ENCODE measurements at regions not wholly inside any gene's neighbourhood (a gene's known extent, or its start where the extent isn't known, plus 50 kb on each side); places are given as distances from the start of the nearest gene placed in this dataset.
A peak's percentile ranks its signal among the peaks of the same experiment; 100 is the strongest.

GRCh38 chr2:14134771-14135170 lies 497.7 kb upstream of the LRATD1 start:
- no peak for ATAC-seq
- Histone ChIP-seq H3K4me1 (no peaks in the 10 kb centered on the region), H3K27ac (no peak overlapping the region), H3K9me3 (no peaks in the 10 kb centered on the region), H3K4me3 (no peak overlapping the region), H3K36me3 (no peaks in the 10 kb centered on the region), H3K27me3 (peaks cover 0 to 3% (median 0%) of the 10 kb centered on the region in 9 donors)
- intact Hi-C loops (cut with DNase I), result no loop called here
- TF ChIP-seq, protein P1, sequence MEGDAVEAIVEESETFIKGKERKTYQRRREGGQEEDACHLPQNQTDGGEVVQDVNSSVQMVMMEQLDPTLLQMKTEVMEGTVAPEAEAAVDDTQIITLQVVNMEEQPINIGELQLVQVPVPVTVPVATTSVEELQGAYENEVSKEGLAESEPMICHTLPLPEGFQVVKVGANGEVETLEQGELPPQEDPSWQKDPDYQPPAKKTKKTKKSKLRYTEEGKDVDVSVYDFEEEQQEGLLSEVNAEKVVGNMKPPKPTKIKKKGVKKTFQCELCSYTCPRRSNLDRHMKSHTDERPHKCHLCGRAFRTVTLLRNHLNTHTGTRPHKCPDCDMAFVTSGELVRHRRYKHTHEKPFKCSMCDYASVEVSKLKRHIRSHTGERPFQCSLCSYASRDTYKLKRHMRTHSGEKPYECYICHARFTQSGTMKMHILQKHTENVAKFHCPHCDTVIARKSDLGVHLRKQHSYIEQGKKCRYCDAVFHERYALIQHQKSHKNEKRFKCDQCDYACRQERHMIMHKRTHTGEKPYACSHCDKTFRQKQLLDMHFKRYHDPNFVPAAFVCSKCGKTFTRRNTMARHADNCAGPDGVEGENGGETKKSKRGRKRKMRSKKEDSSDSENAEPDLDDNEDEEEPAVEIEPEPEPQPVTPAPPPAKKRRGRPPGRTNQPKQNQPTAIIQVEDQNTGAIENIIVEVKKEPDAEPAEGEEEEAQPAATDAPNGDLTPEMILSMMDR (IDR thresholded peaks at IDR 0.05), result no peak
- TF ChIP-seq POLR2A (IDR thresholded peaks at IDR 0.05), result no peak
- DNase-seq, result no peak
- WGBS, 4 donors, result 75 to 81% (median 79%) methylated on average over 3 of the region's 3 CpGs

DNA sequence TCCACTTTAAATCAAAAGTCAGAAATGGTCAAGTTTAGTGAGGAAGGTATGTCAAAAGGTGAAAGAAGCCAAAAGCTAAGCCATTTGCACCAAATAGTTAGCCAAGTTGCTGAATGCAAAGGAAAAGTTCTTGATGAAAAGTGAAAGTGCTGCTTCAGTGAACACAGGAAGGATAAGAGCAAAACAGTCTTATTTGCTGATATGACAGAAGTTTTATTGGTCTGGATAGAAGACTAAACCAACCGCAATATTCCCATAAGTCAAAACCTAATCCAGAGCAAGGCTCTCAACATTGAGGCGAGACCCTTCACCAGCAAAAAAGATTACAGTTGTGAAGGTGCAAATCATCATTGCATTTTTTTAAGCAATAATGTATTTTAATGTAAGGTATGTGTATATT lies 496.5 kb upstream of the LRATD1 start:
- H3K9me3 ChIP-seq, result no peaks in the 10 kb centered on the region
- TF ChIP-seq, protein P1 (IDR thresholded peaks at IDR 0.05), result no peak
- no peak for TF ChIP-seq POLR2A (IDR thresholded peaks at IDR 0.05)
- no peak overlapping the region for H3K27ac ChIP-seq
- H3K36me3 ChIP-seq, result no peaks in the 10 kb centered on the region
- ATAC-seq (no peak), DNase-seq (no peak)
- intact Hi-C loops (cut with DNase I), result no loop called here
- no peak overlapping the region for H3K4me3 ChIP-seq
- WGBS, 4 donors, result 85 to 86% (median 85%) methylated on average over 2 of the region's 2 CpGs
- peaks cover 0 to 3% (median 0%) of the 10 kb centered on the region in 9 donors for H3K27me3 ChIP-seq
- no peaks in the 10 kb centered on the region for H3K4me1 ChIP-seq

GRCh38 chr2:14137643-14138042 lies 494.9 kb upstream of the LRATD1 start:
- WGBS, 4 donors, result 28 to 53% (median 42%) methylated on average over 2 of the region's 2 CpGs
- TF ChIP-seq, protein P1 (IDR thresholded peaks at IDR 0.05), result peak in 1 of 12 donors; percentile 33
- no peak for TF ChIP-seq POLR2A (IDR thresholded peaks at IDR 0.05)
- H3K4me3 ChIP-seq, result no peak overlapping the region
- no peak for ATAC-seq
- no peak for DNase-seq
- no peaks in the 10 kb centered on the region for H3K4me1 ChIP-seq
- no peak overlapping the region for H3K27ac ChIP-seq
- H3K9me3 ChIP-seq, result no peaks in the 10 kb centered on the region
- intact Hi-C loops (cut with DNase I), result no loop called here
- no peaks in the 10 kb centered on the region for H3K36me3 ChIP-seq
- no peaks in the 10 kb centered on the region for H3K27me3 ChIP-seq

DNA sequence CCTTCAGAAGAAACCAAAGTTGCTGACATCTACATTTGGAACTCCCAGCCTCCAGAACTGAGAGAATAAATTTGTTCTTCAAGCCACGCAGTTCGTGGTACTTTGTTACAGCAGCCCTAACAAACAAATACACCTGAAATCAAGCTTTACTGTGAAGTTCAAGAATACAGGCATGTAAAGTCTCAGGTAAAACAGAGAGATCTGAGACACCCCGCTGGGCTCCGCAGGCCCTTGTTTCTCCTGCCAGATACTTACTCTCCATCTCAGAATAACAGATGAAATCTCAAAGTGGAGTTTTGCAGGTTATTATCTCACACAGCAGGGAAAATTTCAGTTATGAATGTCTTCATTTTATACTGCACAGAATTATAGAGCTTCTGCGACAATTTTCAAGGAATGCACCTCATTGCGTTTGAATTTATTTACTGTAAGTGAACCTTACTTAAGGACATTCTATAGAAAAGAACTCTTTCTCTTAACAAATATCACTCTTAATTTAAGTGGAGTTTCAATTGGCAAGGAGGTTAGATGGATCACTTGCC lies 492.4 kb upstream of the LRATD1 start:
- Histone ChIP-seq H3K9me3 (no peaks in the 10 kb centered on the region), H3K4me3 (no peak overlapping the region), H3K27me3 (no peaks in the 10 kb centered on the region), H3K4me1 (no peaks in the 10 kb centered on the region), H3K36me3 (no peaks in the 10 kb centered on the region), H3K27ac (no peak overlapping the region)
- 74 to 76% (median 75%) methylated on average over 6 of the region's 6 CpGs for WGBS, 4 donors
- DNase-seq (no peak), ATAC-seq (no peak)
- TF ChIP-seq POLR2A (IDR thresholded peaks at IDR 0.05), result no peak
- TF ChIP-seq, protein P1 (IDR thresholded peaks at IDR 0.05), result no peak
- intact Hi-C loops (cut with DNase I), result no loop called here

Data from heart left ventricle (tissue), 16 donors.